Upper lobe of left lung (tissue), 6 donors: ENCODE measurements at regions not wholly inside any gene's neighbourhood (a gene's known extent, or its start where the extent isn't known, plus 50 kb on each side); places are given as distances from the start of the nearest gene placed in this dataset.

Source experiments
- ATAC-seq, 2 donors: fragments of 200-7000 bp; cut with Tn5 transposase; one replicate each; pipeline ENCODE4 v1.9.1; 2022; ENCODE audit warnings: mild to moderate bottlenecking in 2 of 2, moderate library complexity in 2 of 2; ENCODE audit not compliant: low FRiP score in 2 of 2
- DNase-seq, 2 donors: peaks; one replicate each; pipeline ENCODE4 v3.0.0-alpha.2; 2019 to 2020
- H3K27ac ChIP-seq, 4 donors: fragments of 200-600 bp; sonication (generic); one replicate each; pipeline ENCODE4 v1.5.1; 2016 to 2019
- H3K27me3 ChIP-seq, 4 donors: fragments of 200-600 bp; sonication (generic); one replicate each; pipeline ENCODE4 v1.5.1; 2017 to 2019
- H3K36me3 ChIP-seq, 4 donors: fragments of 200-600 bp; sonication (generic); one replicate each; pipeline ENCODE4 v1.5.1; 2016 to 2019
- H3K4me1 ChIP-seq, 4 donors: fragments of 200-600 bp; sonication (generic); one replicate each; pipeline ENCODE4 v1.5.1; 2018 to 2019
- H3K4me3 ChIP-seq, 4 donors: fragments of 200-600 bp; sonication (generic); one replicate each; pipeline ENCODE4 v1.5.1; 2017 to 2019; ENCODE audit warnings: mild to moderate bottlenecking in 2 of 4, moderate library complexity in 1 of 4
- H3K9me3 ChIP-seq, 4 donors: fragments of 200-600 bp; sonication (generic); one replicate each; pipeline ENCODE4 v1.5.1; 2018 to 2019
- CTCF ChIP-seq, 6 experiments: fragments of 450-650 bp in 4 of 6; fragments of 200-600 bp in 2 of 6; sonication (generic) in 2 of 6; IDR thresholded peaks; one replicate each; pipeline ENCODE4 v1.5.1; 2016 to 2019; ENCODE audit warnings: antibody characterized with exemption in 6 of 6
- EP300 ChIP-seq, 4 donors: sonication (generic); formaldehyde crosslinking; IDR thresholded peaks; one replicate each; pipeline ENCODE4 v1.5.1; 2017; ENCODE audit warnings: antibody characterized with exemption in 4 of 4, control low read depth in 2 of 4
- POLR2A ChIP-seq, 4 donors: fragments of 450-650 bp; IDR thresholded peaks; one replicate each; pipeline ENCODE4 v1.5.1; 2016 to 2017; ENCODE audit warnings: antibody characterized with exemption in 4 of 4, mild to moderate bottlenecking in 2 of 4
- POLR2AphosphoS5 ChIP-seq, 2 donors: sonication (generic); formaldehyde crosslinking; IDR thresholded peaks; one replicate each; pipeline ENCODE4 v1.5.1; 2017; ENCODE audit warnings: antibody characterized with exemption in 2 of 2
- WGBS, 2 donors: methylation state at CpG; one replicate each; pipeline ENCODE4 v1.1.5; 2017 to 2018; 5-methylcytosine and 5-hydroxymethylcytosine counted together
- donor health status: DM: no; HTN: no; CAD: no; lungs with moderate emphysema.
- donor health status: DM: no; HTN: yes; CAD: no; lungs with severe emphysema.

DNA sequence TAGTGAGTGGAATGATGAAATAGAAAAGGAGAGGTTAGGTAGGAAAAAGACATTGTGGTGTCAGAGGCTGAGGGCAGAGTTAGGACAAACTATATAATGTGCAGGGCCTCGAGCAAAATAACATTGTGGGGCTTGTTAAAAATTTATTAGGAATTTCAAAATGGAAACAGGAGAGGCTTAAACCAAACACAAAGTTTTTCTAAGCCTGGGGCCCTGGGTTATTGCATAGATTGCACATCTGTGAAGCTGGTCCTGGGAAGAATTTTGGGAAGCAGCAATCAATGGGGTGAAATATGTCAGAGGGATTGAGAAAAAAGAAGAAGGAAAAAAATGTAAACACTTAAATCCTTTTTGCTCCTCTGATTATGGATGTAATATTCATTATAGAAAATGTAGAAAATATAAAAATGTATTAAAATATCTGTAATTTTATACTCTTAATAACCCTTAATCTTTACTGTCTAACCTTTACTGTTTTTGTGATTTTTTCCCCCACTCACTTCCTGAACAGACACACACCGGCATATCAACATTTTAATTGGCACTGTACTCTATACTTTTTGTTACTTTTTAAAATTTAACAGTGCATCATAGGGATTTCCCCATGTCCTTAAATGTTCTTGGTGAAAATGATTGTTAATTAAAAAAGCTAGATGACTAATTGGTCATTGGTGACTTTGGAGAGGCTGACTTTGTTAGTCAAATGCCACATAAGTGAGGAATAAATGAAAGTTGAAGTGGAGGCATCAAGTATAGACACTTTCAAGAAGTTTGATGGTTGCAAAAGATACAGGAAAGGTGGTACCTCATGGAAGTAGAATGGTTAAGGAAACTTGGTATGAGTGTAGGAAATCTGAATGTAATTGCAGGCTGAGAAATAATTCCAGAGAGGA, 183.4 kb downstream of the NFKBIZ start:
- H3K4me1 ChIP-seq, result no peaks in the 10 kb centered on the region
- H3K9me3 ChIP-seq, result no peaks in the 10 kb centered on the region
- no peak overlapping the region for H3K4me3 ChIP-seq
- DNase-seq, result no peak
- no peak for ATAC-seq
- 76 to 79% methylated on average over 2 of the region's 2 CpGs for WGBS, 2 donors
- no peak overlapping the region for H3K27ac ChIP-seq
- H3K27me3 ChIP-seq, result no peaks in the 10 kb centered on the region
- TF ChIP-seq CTCF (IDR thresholded peaks at IDR 0.05), result no peak
- TF ChIP-seq POLR2A (IDR thresholded peaks at IDR 0.05), result no peak
- TF ChIP-seq EP300 (IDR thresholded peaks at IDR 0.05), result no peak
- TF ChIP-seq POLR2AphosphoS5 (IDR thresholded peaks at IDR 0.05), result no peak
- H3K36me3 ChIP-seq, result no peaks in the 10 kb centered on the region

- WGBS, 2 donors, result 67 to 91% methylated on average over 3 of the region's 3 CpGs
- no peaks in the 10 kb centered on the region for H3K36me3 ChIP-seq
- H3K4me1 ChIP-seq, result no peaks in the 10 kb centered on the region
- no peak for ATAC-seq
- H3K4me3 ChIP-seq, result no peak overlapping the region
- no peaks in the 10 kb centered on the region for H3K9me3 ChIP-seq
- no peak for DNase-seq
- no peak overlapping the region for H3K27ac ChIP-seq
- TF ChIP-seq POLR2AphosphoS5 (IDR thresholded peaks at IDR 0.05), result no peak
- TF ChIP-seq POLR2A (IDR thresholded peaks at IDR 0.05), result no peak
- no peak for TF ChIP-seq CTCF (IDR thresholded peaks at IDR 0.05)
- no peak for TF ChIP-seq EP300 (IDR thresholded peaks at IDR 0.05)
- H3K27me3 ChIP-seq, result no peaks in the 10 kb centered on the region
Measured at GRCh38 chr3:102034639-102035451, 185.5 kb downstream of the NFKBIZ start.

GRCh38 chr3:102036017-102036416, 186.7 kb downstream of the NFKBIZ start:
- no peaks in the 10 kb centered on the region for H3K27me3 ChIP-seq
- H3K36me3 ChIP-seq, result no peaks in the 10 kb centered on the region
- no peaks in the 10 kb centered on the region for H3K9me3 ChIP-seq
- no peak for TF ChIP-seq POLR2A (IDR thresholded peaks at IDR 0.05)
- TF ChIP-seq EP300 (IDR thresholded peaks at IDR 0.05), result no peak
- TF ChIP-seq CTCF (IDR thresholded peaks at IDR 0.05), result no peak
- no peak for TF ChIP-seq POLR2AphosphoS5 (IDR thresholded peaks at IDR 0.05)
- DNase-seq (no peak), ATAC-seq (peak in 1 of 2 donors; percentile 10)
- H3K27ac ChIP-seq, result no peak overlapping the region
- H3K4me1 ChIP-seq, result no peaks in the 10 kb centered on the region
- WGBS, 2 donors, result 58 to 88% methylated on average over 2 of the region's 2 CpGs
- H3K4me3 ChIP-seq, result no peak overlapping the region

DNA sequence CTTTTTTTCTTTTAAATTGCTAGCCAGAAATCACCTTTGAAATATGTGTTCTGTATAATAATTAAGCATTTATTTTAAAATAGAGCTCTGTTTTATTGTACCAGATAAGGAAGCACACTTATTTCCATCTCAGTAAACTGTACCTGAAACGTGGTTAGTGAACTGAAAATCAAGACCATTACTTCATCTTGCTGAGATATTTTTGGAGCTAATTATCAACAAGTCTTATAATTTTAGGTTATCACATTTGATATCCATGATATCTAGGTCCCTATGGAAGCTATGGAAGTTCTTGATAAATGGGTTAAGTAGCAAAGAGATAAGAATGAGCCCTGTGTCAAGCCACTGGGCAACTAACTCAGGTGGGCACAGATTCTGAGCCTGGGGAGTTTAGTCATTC, 187.2 kb downstream of the NFKBIZ start:
- whole genome bisulfite sequencing, 2 donors, result 58 to 65% methylated on average over 1 of the region's 1 CpG
- TF ChIP-seq POLR2A (IDR thresholded peaks at IDR 0.05) (no peak), CTCF (IDR thresholded peaks at IDR 0.05) (no peak), EP300 (IDR thresholded peaks at IDR 0.05) (no peak), POLR2AphosphoS5 (IDR thresholded peaks at IDR 0.05) (no peak)
- H3K9me3 ChIP-seq, result no peaks in the 10 kb centered on the region
- H3K4me1 ChIP-seq, result no peaks in the 10 kb centered on the region
- no peak for ATAC-seq
- no peaks in the 10 kb centered on the region for H3K27me3 ChIP-seq
- no peak for DNase-seq
- no peak overlapping the region for H3K4me3 ChIP-seq
- no peak overlapping the region for H3K27ac ChIP-seq
- H3K36me3 ChIP-seq, result no peaks in the 10 kb centered on the region
